Esophagus mucosa (tissue), 1 donor: ENCODE measurements at regions not wholly inside any gene's neighbourhood (a gene's known extent, or its start where the extent isn't known, plus 50 kb on each side); places are given as distances from the start of the nearest gene placed in this dataset.

Experiments used
- ATAC-seq: fragments of 200-7000 bp; cut with Tn5 transposase; one replicate; pipeline ENCODE4 v1.9.1; 2020
- donor health status: DM: yes; HTN: yes; CAD: no.

- no peak for ATAC-seq
Observed at GRCh38 chr20:60518022-60518421, 559.8 kb downstream of the CDH26 start.

GRCh38 chr20:60525397-60525796 lies 567.2 kb downstream of the CDH26 start:
- ATAC-seq, result no peak

- no peak for ATAC-seq
Observed at GRCh38 chr20:60527656-60528055, 569.4 kb downstream of the CDH26 start.

GRCh38 chr20:60528141-60528540 lies 569.9 kb downstream of the CDH26 start:
- no peak for ATAC-seq

GRCh38 chr20:60529149-60529548 lies 570.9 kb downstream of the CDH26 start:
- ATAC-seq, result no peak

- no peak for ATAC-seq
Observed at GRCh38 chr20:60535211-60535610, 577.0 kb downstream of the CDH26 start.

- no peak for ATAC-seq
Observed at GRCh38 chr20:60540591-60540990, 582.4 kb downstream of the CDH26 start.

GRCh38 chr20:60541991-60542390 lies 583.8 kb downstream of the CDH26 start:
- no peak for ATAC-seq

- ATAC-seq, result no peak
Observed at GRCh38 chr20:60543598-60543997, 585.4 kb downstream of the CDH26 start.

- ATAC-seq, result no peak
Observed at GRCh38 chr20:60553095-60553494, 594.9 kb downstream of the CDH26 start.

GRCh38 chr20:60558486-60558885 lies 600.3 kb downstream of the CDH26 start:
- ATAC-seq, result no peak

GRCh38 chr20:60559462-60559861 lies 601.2 kb downstream of the CDH26 start:
- no peak for ATAC-seq

- no peak for ATAC-seq
Observed at GRCh38 chr20:60561052-60561451, 602.8 kb downstream of the CDH26 start.

- ATAC-seq, result no peak
Observed at GRCh38 chr20:60565083-60565482, 606.9 kb downstream of the CDH26 start.

- ATAC-seq, result no peak
Observed at GRCh38 chr20:60565551-60565950, 607.3 kb downstream of the CDH26 start.

GRCh38 chr20:60569116-60569515 lies 610.9 kb downstream of the CDH26 start:
- ATAC-seq, result no peak

GRCh38 chr20:60570481-60571277 lies 612.5 kb downstream of the CDH26 start:
- no peak for ATAC-seq

- ATAC-seq, result no peak
Observed at GRCh38 chr20:60573003-60573680, 614.9 kb downstream of the CDH26 start.

GRCh38 chr20:60576236-60576635 lies 618.0 kb downstream of the CDH26 start:
- no peak for ATAC-seq

- no peak for ATAC-seq
Observed at GRCh38 chr20:60579941-60580515, 621.8 kb downstream of the CDH26 start.

- ATAC-seq, result no peak
Observed at GRCh38 chr20:60581606-60582115, 623.4 kb downstream of the CDH26 start.

- ATAC-seq, result peak; percentile 48
Observed at GRCh38 chr20:60583741-60584140, 625.5 kb downstream of the CDH26 start.

- ATAC-seq, result no peak
Observed at GRCh38 chr20:60584221-60584620, 626.0 kb downstream of the CDH26 start.

- ATAC-seq, result no peak
Observed at GRCh38 chr20:60585651-60586050, 627.4 kb downstream of the CDH26 start.
